ENCODE measurements at regions not wholly inside any gene's neighbourhood (a gene's known extent, or its start where the extent isn't known, plus 50 kb on each side); places are given as distances from the start of the nearest gene placed in this dataset.

DNA sequence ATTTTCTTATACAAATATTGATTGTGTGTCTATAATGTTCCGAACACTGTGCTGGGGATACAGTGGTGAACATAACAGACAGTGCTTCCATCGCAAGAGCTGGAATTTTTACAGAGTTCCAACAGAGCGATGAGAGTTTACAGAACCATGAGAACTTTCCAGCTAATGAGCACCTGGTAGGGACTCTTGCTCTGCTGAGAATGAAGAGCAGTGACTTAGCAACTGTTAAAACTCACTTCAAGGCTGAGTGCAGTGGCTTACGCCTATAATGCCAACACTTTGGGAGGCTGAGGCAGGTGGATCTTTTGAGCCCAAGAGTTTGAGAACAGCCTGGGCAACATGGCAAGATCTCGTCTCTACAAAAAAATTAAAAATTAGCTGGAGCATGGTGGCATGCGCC is 113.8 kb upstream of the DIO2 start:
- intact Hi-C loops (cut with DNase I), result no loop called here
- ATAC-seq (ENCODE audit: low FRiP score), result no peak
- H3K27me3 ChIP-seq (ENCODE audit: control insufficient read depth in 1 of 2, insufficient read depth in 2 of 2, low read length in 1 of 2), result no peaks in the 10 kb centered on the region
- no peaks in the 10 kb centered on the region for H3K4me1 ChIP-seq (ENCODE audit: control insufficient read depth in 1 of 2, insufficient read depth in 2 of 2, low read length in 2 of 2)
- H3K9me3 ChIP-seq (ENCODE audit: control insufficient read depth, low read length), result no peaks in the 10 kb centered on the region
- H3K36me3 ChIP-seq (ENCODE audit: control insufficient read depth in 1 of 2, insufficient read depth in 2 of 2, low read length in 1 of 2), result no peaks in the 10 kb centered on the region
- no peak for DNase-seq
- H3K27ac ChIP-seq (ENCODE audit: low read depth in 1 of 2, low read length in 2 of 2), result no peak overlapping the region
- 93 to 96% methylated on average over 6 of the region's 6 CpGs for WGBS, 2 donors
- no peak overlapping the region for H3K4me3 ChIP-seq (ENCODE audit: low read length in 2 of 2)

DNA sequence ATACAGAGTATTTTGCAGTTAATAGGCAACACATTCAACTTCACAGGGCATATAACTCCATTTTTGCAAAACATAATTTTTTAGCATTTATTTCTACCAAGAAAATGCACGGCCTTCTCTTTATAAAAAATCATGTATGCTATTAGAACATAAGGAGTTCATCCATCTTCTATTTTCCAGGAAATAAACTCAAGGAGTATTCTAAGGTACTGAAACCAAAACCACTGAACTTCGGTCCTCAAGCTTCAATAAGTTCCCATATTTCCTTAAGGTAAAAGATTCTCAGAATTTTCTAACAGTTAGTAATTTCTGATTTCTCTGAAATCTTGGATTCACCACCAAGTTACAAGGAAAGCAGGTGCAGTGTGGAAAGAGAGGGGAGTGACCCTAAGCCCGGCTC is 113.3 kb upstream of the DIO2 start:
- Histone ChIP-seq H3K4me3 (ENCODE audit: low read length in 2 of 2) (no peak overlapping the region), H3K27me3 (ENCODE audit: control insufficient read depth in 1 of 2, insufficient read depth in 2 of 2, low read length in 1 of 2) (no peaks in the 10 kb centered on the region), H3K27ac (ENCODE audit: low read depth in 1 of 2, low read length in 2 of 2) (no peak overlapping the region), H3K9me3 (ENCODE audit: control insufficient read depth, low read length) (no peaks in the 10 kb centered on the region), H3K36me3 (ENCODE audit: control insufficient read depth in 1 of 2, insufficient read depth in 2 of 2, low read length in 1 of 2) (no peaks in the 10 kb centered on the region), H3K4me1 (ENCODE audit: control insufficient read depth in 1 of 2, insufficient read depth in 2 of 2, low read length in 2 of 2) (no peaks in the 10 kb centered on the region)
- WGBS, 2 donors, result 79 to 84% methylated on average over 3 of the region's 3 CpGs
- no peak for DNase-seq
- ATAC-seq (ENCODE audit: low FRiP score), result no peak
- intact Hi-C loops (cut with DNase I), result no loop called here

DNA sequence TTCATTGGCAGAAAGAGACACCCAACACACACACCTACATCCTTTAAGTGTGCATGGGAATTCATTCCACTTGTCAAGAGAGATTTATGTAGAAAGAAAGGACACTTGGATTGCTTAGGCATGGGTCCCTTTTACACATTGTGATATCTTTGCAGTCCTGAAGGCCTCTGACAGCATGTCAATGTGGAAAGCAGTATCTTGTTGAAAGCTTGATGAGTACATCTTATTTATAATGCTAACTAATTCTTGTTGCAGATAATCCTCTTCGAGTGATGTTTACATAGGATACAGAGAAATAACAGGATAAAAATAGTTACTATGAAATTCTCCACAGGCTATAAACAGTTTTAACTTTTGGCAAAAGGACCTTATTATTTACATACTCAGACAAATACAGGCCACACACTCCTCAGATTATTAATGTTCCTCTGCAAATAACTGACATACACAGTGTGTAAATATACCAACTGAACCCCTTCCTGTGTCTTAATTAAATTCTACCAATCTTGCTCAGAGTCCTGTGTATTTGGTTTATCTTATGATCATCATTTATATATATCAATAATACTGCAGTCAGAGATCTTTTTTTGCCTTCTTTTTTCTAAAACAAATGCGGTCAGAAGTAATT is 111.8 kb upstream of the DIO2 start:
- intact Hi-C loops (cut with DNase I), result no loop called here
- 31 to 37% methylated on average over 2 of the region's 2 CpGs for WGBS, 2 donors
- Histone ChIP-seq H3K36me3 (ENCODE audit: control insufficient read depth in 1 of 2, insufficient read depth in 2 of 2, low read length in 1 of 2) (no peaks in the 10 kb centered on the region), H3K9me3 (ENCODE audit: control insufficient read depth, low read length) (no peaks in the 10 kb centered on the region), H3K27me3 (ENCODE audit: control insufficient read depth in 1 of 2, insufficient read depth in 2 of 2, low read length in 1 of 2) (no peaks in the 10 kb centered on the region), H3K27ac (ENCODE audit: low read depth in 1 of 2, low read length in 2 of 2) (no peak overlapping the region), H3K4me1 (ENCODE audit: control insufficient read depth in 1 of 2, insufficient read depth in 2 of 2, low read length in 2 of 2) (no peaks in the 10 kb centered on the region), H3K4me3 (ENCODE audit: low read length in 2 of 2) (no peak overlapping the region)
- ATAC-seq (ENCODE audit: low FRiP score) (no peak), DNase-seq (no peak)

DNA sequence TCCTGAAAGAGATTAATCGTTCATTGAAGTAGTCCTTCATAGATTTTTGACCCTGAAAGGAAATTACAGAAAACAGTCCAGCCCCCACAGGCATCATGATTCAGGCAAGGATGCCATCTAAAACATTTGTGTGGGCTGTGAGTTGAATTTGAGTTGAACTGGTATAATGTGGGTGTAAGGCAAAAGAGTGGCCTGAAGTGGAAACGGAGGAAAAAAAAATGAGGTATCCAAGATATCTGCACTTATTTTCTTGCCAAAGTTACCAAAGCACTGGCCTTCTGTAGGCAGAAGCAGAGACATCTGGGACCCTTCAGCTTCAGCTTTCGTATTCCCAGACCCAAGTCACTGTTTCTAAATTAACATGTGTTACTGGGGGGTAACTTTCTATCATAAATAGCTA is 105.1 kb upstream of the DIO2 start:
- no peaks in the 10 kb centered on the region for H3K27me3 ChIP-seq (ENCODE audit: control insufficient read depth in 1 of 2, insufficient read depth in 2 of 2, low read length in 1 of 2)
- H3K4me1 ChIP-seq (ENCODE audit: control insufficient read depth in 1 of 2, insufficient read depth in 2 of 2, low read length in 2 of 2), result no peaks in the 10 kb centered on the region
- H3K9me3 ChIP-seq (ENCODE audit: control insufficient read depth, low read length), result no peaks in the 10 kb centered on the region
- 3 to 7% methylated on average over 3 of the region's 3 CpGs for WGBS, 2 donors
- no peak overlapping the region for H3K4me3 ChIP-seq (ENCODE audit: low read length in 2 of 2)
- H3K27ac ChIP-seq (ENCODE audit: low read depth in 1 of 2, low read length in 2 of 2), result no peak overlapping the region
- ATAC-seq (ENCODE audit: low FRiP score) (no peak), DNase-seq (no peak)
- no peaks in the 10 kb centered on the region for H3K36me3 ChIP-seq (ENCODE audit: control insufficient read depth in 1 of 2, insufficient read depth in 2 of 2, low read length in 1 of 2)
- intact Hi-C loops (cut with DNase I), result no loop called here

DNA sequence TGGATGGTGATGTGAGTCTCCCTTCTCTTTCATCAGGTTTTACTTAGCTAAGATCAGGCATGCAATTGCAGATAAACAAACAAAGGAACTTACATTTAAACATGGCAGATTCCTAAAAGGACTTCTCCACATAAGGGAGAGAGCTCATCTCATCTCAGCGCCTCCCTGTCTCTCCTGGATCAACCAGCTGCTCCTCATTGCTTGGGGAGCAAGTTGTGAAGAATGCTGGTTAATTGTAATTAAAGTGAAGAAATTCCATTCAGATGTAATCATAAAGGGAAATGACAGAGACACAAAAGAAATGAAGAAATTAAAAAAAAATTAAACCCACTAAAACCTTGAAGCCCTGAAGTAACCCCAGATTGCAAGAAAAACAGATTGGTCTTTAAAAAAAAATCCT is 104.4 kb upstream of the DIO2 start:
- ATAC-seq (ENCODE audit: low FRiP score), result no peak

DNA sequence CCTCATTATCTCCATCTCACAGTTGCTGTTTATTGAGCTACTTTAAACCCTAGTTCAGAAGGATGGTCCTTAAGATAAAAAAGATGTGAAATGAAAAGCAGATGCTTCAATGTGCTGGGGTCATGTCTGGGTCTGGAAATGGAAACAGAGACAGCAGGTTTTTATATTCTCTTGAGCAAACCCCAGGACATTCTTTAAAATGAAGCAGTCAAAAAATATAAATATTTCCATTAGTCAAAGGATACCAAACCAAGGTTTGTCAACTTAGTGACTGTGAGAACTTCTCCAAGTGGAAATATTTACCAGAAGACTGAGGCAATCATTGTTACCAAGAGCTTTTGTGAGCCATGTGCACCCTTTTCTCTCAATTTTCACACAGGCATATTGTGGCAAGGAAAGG is 102.5 kb upstream of the DIO2 start:
- intact Hi-C loops (cut with DNase I), result no loop called here
- no peak for ATAC-seq (ENCODE audit: low FRiP score)
- Histone ChIP-seq H3K27me3 (ENCODE audit: control insufficient read depth in 1 of 2, insufficient read depth in 2 of 2, low read length in 1 of 2) (no peaks in the 10 kb centered on the region), H3K27ac (ENCODE audit: low read depth in 1 of 2, low read length in 2 of 2) (no peak overlapping the region), H3K4me3 (ENCODE audit: low read length in 2 of 2) (no peak overlapping the region), H3K36me3 (ENCODE audit: control insufficient read depth in 1 of 2, insufficient read depth in 2 of 2, low read length in 1 of 2) (no peaks in the 10 kb centered on the region), H3K9me3 (ENCODE audit: control insufficient read depth, low read length) (no peaks in the 10 kb centered on the region), H3K4me1 (ENCODE audit: control insufficient read depth in 1 of 2, insufficient read depth in 2 of 2, low read length in 2 of 2) (peaks cover 0 to 2% of the 10 kb centered on the region in 2 donors)
- DNase-seq, result no peak

More for the DNA sequence above, 104.4 kb upstream of the DIO2 start:
- no peak overlapping the region for H3K4me3 ChIP-seq (ENCODE audit: low read length in 2 of 2)
- H3K36me3 ChIP-seq (ENCODE audit: control insufficient read depth in 1 of 2, insufficient read depth in 2 of 2, low read length in 1 of 2), result no peaks in the 10 kb centered on the region
- no peak overlapping the region for H3K27ac ChIP-seq (ENCODE audit: low read depth in 1 of 2, low read length in 2 of 2)
- intact Hi-C loops (cut with DNase I), result no loop called here
- H3K9me3 ChIP-seq (ENCODE audit: control insufficient read depth, low read length), result no peaks in the 10 kb centered on the region
- DNase-seq, result no peak
- H3K4me1 ChIP-seq (ENCODE audit: control insufficient read depth in 1 of 2, insufficient read depth in 2 of 2, low read length in 2 of 2), result peaks cover 0 to 2% of the 10 kb centered on the region in 2 donors
- 85 to 97% methylated on average over 1 of the region's 1 CpG for WGBS, 2 donors
- no peaks in the 10 kb centered on the region for H3K27me3 ChIP-seq (ENCODE audit: control insufficient read depth in 1 of 2, insufficient read depth in 2 of 2, low read length in 1 of 2)

DNA sequence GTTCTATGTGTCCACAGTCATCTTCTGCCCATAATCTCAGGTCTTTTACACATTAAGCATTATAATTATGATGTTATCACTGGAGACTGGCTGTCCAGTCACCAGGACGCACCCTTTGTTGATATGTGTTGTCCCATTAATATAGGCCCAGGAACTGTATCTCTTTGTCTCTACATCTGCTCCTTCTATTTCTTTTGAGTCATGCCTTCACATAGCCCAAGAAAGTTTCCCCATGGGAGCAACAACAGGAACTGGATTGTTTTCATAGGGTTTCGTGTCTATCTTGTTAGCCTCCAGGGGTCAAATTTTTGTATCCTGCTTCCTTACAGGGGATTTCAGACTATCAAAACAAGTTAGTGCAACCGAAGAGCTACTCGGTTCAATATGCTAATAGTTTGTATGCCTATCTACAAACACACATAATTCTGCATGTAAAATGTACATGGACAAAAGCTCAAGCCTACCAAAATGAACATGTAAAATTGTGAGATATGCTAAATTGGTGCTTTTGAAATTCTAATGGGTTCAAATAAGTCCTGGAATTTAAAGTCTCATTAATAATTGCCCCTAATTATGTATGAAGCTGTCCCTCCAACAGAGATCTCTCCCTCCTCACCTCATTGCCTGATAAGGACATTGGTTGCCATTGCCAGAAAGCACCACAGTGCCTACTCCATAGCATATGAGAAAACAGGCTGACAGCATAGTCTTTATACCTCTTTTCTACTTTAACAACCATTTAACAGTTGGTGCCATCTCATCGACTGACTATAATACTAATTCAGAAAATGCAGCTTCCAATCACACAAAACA is 99.8 kb upstream of the DIO2 start:
- H3K27ac ChIP-seq (ENCODE audit: low read depth in 1 of 2, low read length in 2 of 2), result no peak overlapping the region
- no peaks in the 10 kb centered on the region for H3K27me3 ChIP-seq (ENCODE audit: control insufficient read depth in 1 of 2, insufficient read depth in 2 of 2, low read length in 1 of 2)
- H3K4me1 ChIP-seq (ENCODE audit: control insufficient read depth in 1 of 2, insufficient read depth in 2 of 2, low read length in 2 of 2), result peaks cover 0 to 2% of the 10 kb centered on the region in 2 donors
- ATAC-seq (ENCODE audit: low FRiP score) (no peak), DNase-seq (no peak)
- 28% methylated on average over 5 of the region's 5 CpGs for WGBS, 2 donors
- H3K36me3 ChIP-seq (ENCODE audit: control insufficient read depth in 1 of 2, insufficient read depth in 2 of 2, low read length in 1 of 2), result no peaks in the 10 kb centered on the region
- H3K4me3 ChIP-seq (ENCODE audit: low read length in 2 of 2), result no peak overlapping the region
- intact Hi-C loops (cut with DNase I), result no loop called here
- H3K9me3 ChIP-seq (ENCODE audit: control insufficient read depth, low read length), result no peaks in the 10 kb centered on the region

DNA sequence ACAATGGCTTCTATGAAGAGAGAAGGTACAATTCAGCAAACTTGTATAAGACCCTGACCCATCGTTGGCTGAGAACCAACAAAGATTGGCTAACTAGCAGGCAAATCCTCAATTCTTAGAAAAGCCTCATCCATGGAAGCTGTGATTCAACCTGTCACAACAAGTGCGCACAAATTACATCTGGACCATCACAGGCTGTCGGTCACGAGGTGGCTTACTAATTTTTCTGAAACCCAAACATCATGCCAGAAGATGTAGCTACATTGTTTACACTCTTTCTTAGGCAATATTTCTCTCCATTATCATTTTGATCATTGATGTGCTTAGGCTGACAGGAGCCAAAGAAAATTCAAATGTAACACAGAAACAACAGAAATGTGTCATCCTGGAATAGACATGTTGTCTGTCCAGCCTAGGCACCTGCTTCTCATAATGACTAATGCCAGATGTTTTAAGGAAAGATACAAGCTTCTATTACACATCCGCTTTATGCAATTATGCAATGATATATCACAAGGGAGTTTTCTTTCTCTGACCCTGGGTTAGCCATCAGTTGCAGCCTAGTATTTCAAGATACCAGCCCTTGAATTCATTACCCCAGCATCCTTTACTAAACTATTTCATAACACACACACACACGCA is 92.9 kb upstream of the DIO2 start:
- Histone ChIP-seq H3K27me3 (ENCODE audit: control insufficient read depth in 1 of 2, insufficient read depth in 2 of 2, low read length in 1 of 2) (no peaks in the 10 kb centered on the region), H3K27ac (ENCODE audit: low read depth in 1 of 2, low read length in 2 of 2) (no peak overlapping the region), H3K9me3 (ENCODE audit: control insufficient read depth, low read length) (no peaks in the 10 kb centered on the region), H3K4me1 (ENCODE audit: control insufficient read depth in 1 of 2, insufficient read depth in 2 of 2, low read length in 2 of 2) (no peaks in the 10 kb centered on the region), H3K36me3 (ENCODE audit: control insufficient read depth in 1 of 2, insufficient read depth in 2 of 2, low read length in 1 of 2) (no peaks in the 10 kb centered on the region), H3K4me3 (ENCODE audit: low read length in 2 of 2) (no peak overlapping the region)
- DNase-seq (no peak), ATAC-seq (ENCODE audit: low FRiP score) (no peak)
- WGBS, 2 donors, result 76 to 86% methylated on average over 6 of the region's 6 CpGs
- intact Hi-C loops (cut with DNase I), result no loop called here

DNA sequence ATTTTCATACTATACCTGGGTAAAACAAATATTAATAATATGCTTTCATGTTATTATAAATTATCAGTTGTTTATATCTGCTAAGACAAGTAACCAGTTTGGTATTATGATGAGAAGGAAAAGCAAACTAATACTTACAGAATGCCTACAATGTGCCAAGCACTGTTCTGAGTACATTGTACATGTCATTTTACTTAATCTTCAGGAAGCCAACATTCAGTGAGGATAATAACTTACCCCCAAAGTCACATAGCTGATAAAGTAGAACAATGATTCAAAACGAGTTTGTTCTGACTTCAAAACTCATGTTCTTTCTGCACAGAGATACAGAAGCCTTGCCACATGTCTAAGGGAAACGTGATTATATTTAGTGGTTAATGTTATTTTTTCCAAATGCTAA is 89.0 kb upstream of the DIO2 start:
- ATAC-seq (ENCODE audit: low FRiP score), result no peak
- intact Hi-C loops (cut with DNase I), result no loop called here

More for the DNA sequence above, 89.0 kb upstream of the DIO2 start:
- no peak for DNase-seq
- WGBS, 2 donors, result 35 to 41% methylated on average over 2 of the region's 2 CpGs
- Histone ChIP-seq H3K4me1 (ENCODE audit: control insufficient read depth in 1 of 2, insufficient read depth in 2 of 2, low read length in 2 of 2) (no peaks in the 10 kb centered on the region), H3K36me3 (ENCODE audit: control insufficient read depth in 1 of 2, insufficient read depth in 2 of 2, low read length in 1 of 2) (no peaks in the 10 kb centered on the region), H3K27me3 (ENCODE audit: control insufficient read depth in 1 of 2, insufficient read depth in 2 of 2, low read length in 1 of 2) (no peaks in the 10 kb centered on the region), H3K9me3 (ENCODE audit: control insufficient read depth, low read length) (no peaks in the 10 kb centered on the region), H3K4me3 (ENCODE audit: low read length in 2 of 2) (no peak overlapping the region), H3K27ac (ENCODE audit: low read depth in 1 of 2, low read length in 2 of 2) (no peak overlapping the region)

Measured in aorta (tissue), 5 donors.